IMR-90 (cell line): ENCODE measurements at regions not wholly inside any gene's neighbourhood (a gene's known extent, or its start where the extent isn't known, plus 50 kb on each side); places are given as distances from the start of the nearest gene placed in this dataset.

ENCODE experiments used
- ATAC-seq: fragments of 200-7000 bp; cut with Tn5 transposase; 2 replicates; pipeline ENCODE4 v1.9.1; 2020; ENCODE audit warnings: low read depth, mild to moderate bottlenecking, moderate library complexity
- BruUV-seq: library from RNA; stranded (reverse); fragments of 400-500 nt; replicated peaks from 2 replicates; lab custom pipeline; 2021; lab: Mats Ljungman, UMichigan
- CTCF ChIA-PET: fragments of 300-600 bp; formaldehyde crosslinking; extraction: SDS; loops from one replicate; lab custom pipeline; 2021; ENCODE audit warnings: antibody characterized with exemption; lab: Yijun Ruan, JAX
- POLR2A ChIA-PET: fragments of 300-600 bp; sonication (Branson Sonifier 250); formaldehyde crosslinking; loops from one replicate; lab custom pipeline; 2022; ENCODE audit warnings: antibody characterized with exemption; ENCODE audit not compliant: unreplicated experiment; lab: Charles Lee
- DNase-seq: peaks from one replicate; pipeline ENCODE4 v3.0.0; 2013
- H2AFZ ChIP-seq: replicated peaks from 2 replicates; pipeline ENCODE3; 2013; ENCODE audit warnings: low read length, mild to moderate bottlenecking; ENCODE audit not compliant: poor library complexity
- H2AK5ac ChIP-seq: 2 replicates; pipeline ENCODE4 v1.6.1; 2013; ENCODE audit warnings: low read depth, low read length, inconsistent platforms
- H2AK9ac ChIP-seq: replicated peaks from 2 replicates; pipeline ENCODE3; 2013; ENCODE audit warnings: mild to moderate bottlenecking, low read depth, low read length, moderate library complexity; ENCODE audit not compliant: poor library complexity
- H2BK120ac ChIP-seq: 2 replicates; pipeline ENCODE4 v1.6.1; 2013; ENCODE audit warnings: low read depth, low read length, inconsistent platforms
- H2BK15ac ChIP-seq: 3 replicates; pipeline ENCODE4 v1.6.1; 2013; ENCODE audit warnings: low read depth, low read length, inconsistent platforms
- H2BK20ac ChIP-seq: 2 replicates; pipeline ENCODE4 v1.6.1; 2013; ENCODE audit warnings: low read depth, mild to moderate bottlenecking, inconsistent platforms, low read length, moderate library complexity
- H2BK5ac ChIP-seq: 2 replicates; pipeline ENCODE4 v1.6.1; 2013; ENCODE audit warnings: mild to moderate bottlenecking, low read depth, low read length, inconsistent platforms; ENCODE audit not compliant: poor library complexity, severe bottlenecking
- H3K14ac ChIP-seq: replicated peaks from 2 replicates; pipeline ENCODE4 v1.6.1; 2013; ENCODE audit warnings: low read depth, low read length, inconsistent platforms
- H3K18ac ChIP-seq: 2 replicates; pipeline ENCODE4 v1.6.1; 2013; ENCODE audit warnings: low read depth, low read length, control low read depth
- H3K23ac ChIP-seq: 2 replicates; pipeline ENCODE4 v1.6.1; 2013; ENCODE audit warnings: low read depth, low read length, inconsistent platforms
- H3K27ac ChIP-seq: 2 replicates; pipeline ENCODE4 v1.5.1; 2013; ENCODE audit warnings: mild to moderate bottlenecking, control low read depth, low read length; ENCODE audit not compliant: insufficient read depth
- H3K27me3 ChIP-seq: 2 replicates; pipeline ENCODE4 v1.6.1; 2013; ENCODE audit warnings: low read length; ENCODE audit not compliant: control insufficient read depth, insufficient read depth
- H3K36me3 ChIP-seq: 2 replicates; pipeline ENCODE4 v1.6.1; 2013; ENCODE audit warnings: low read length, mixed read lengths; ENCODE audit not compliant: control insufficient read depth, insufficient read depth
- H3K4ac ChIP-seq: 2 replicates; pipeline ENCODE4 v1.6.1; 2013; ENCODE audit warnings: low read depth, low read length, inconsistent platforms
- H3K4me1 ChIP-seq: 2 replicates; pipeline ENCODE4 v1.6.1; 2013; ENCODE audit warnings: low read length, mixed read lengths; ENCODE audit not compliant: control insufficient read depth, insufficient read depth
- H3K4me2 ChIP-seq: 2 replicates; pipeline ENCODE4 v1.6.1; 2013; ENCODE audit warnings: low read depth, mild to moderate bottlenecking, control low read depth, low read length, moderate library complexity
- H3K4me3 ChIP-seq: 2 replicates; pipeline ENCODE4 v1.5.1; 2013; ENCODE audit warnings: low read depth, mild to moderate bottlenecking, control low read depth, low read length, moderate library complexity; ENCODE audit not compliant: insufficient read depth
- H3K56ac ChIP-seq: 2 replicates; pipeline ENCODE4 v1.6.1; 2013; ENCODE audit warnings: low read length, inconsistent platforms; ENCODE audit not compliant: insufficient read depth; ENCODE audit errors: extremely low read depth
- H3K79me1 ChIP-seq, 2 experiments: 2 replicates each; pipeline ENCODE4 v1.6.1; 2013; ENCODE audit warnings: low read length in 2 of 2, inconsistent platforms in 1 of 2, low read depth in 1 of 2
- H3K9ac ChIP-seq: 2 replicates; pipeline ENCODE4 v1.6.1; 2013; ENCODE audit warnings: low read depth, low read length, control low read depth
- H3K9me1 ChIP-seq: 2 replicates; pipeline ENCODE4 v1.6.1; 2013; ENCODE audit warnings: low read length, inconsistent platforms; ENCODE audit not compliant: insufficient read depth
- H3K9me3 ChIP-seq: 2 replicates; pipeline ENCODE4 v1.6.1; 2013; ENCODE audit warnings: low read length; ENCODE audit not compliant: control insufficient read depth, insufficient read depth
- H4K20me1 ChIP-seq: 2 replicates; pipeline ENCODE4 v1.6.1; 2013; ENCODE audit warnings: low read length, inconsistent platforms; ENCODE audit not compliant: insufficient read depth
- H4K5ac ChIP-seq: 2 replicates; pipeline ENCODE4 v1.6.1; 2013; ENCODE audit warnings: mild to moderate bottlenecking, low read depth, low read length, control low read depth
- H4K8ac ChIP-seq, 2 experiments: 2 replicates each; pipeline ENCODE4 v1.6.1; 2013; ENCODE audit warnings: low read depth in 2 of 2, low read length in 2 of 2, control low read depth in 1 of 2, inconsistent platforms in 1 of 2
- H4K91ac ChIP-seq: 2 replicates; pipeline ENCODE4 v1.6.1; 2013; ENCODE audit warnings: low read depth, low read length, inconsistent platforms; ENCODE audit not compliant: insufficient read depth
- BHLHE40 ChIP-seq: fragments of 150-350 bp; IDR thresholded peaks from 2 replicates; pipeline ENCODE4 v1.6.1; 2016; ENCODE audit warnings: mild to moderate bottlenecking, low read depth, low read length
- CEBPB ChIP-seq: IDR thresholded peaks from 2 replicates; pipeline ENCODE4 v1.6.1; 2012; ENCODE audit warnings: low read depth, low read length, improper control_type of control experiment
- CHD1 ChIP-seq: IDR thresholded peaks from 2 replicates; pipeline ENCODE4 v1.6.1; 2012; ENCODE audit warnings: low read depth, low read length, improper control_type of control experiment
- FOS ChIP-seq: fragments of 150-350 bp; IDR thresholded peaks from 2 replicates; pipeline ENCODE4 v1.6.1; 2016; ENCODE audit warnings: low read depth, low read length
- MAFK ChIP-seq: IDR thresholded peaks from 2 replicates; pipeline ENCODE4 v1.6.1; 2012; ENCODE audit warnings: low read depth, low read length, improper control_type of control experiment
- NFE2L2 ChIP-seq: fragments of 150-350 bp; IDR thresholded peaks from 2 replicates; pipeline ENCODE4 v1.6.1; 2016; ENCODE audit warnings: low read depth, mild to moderate bottlenecking, low read length
- POLR2A ChIP-seq: IDR thresholded peaks from 2 replicates; pipeline ENCODE4 v1.6.1; 2012; ENCODE audit warnings: mild to moderate bottlenecking, low read depth, low read length
- RAD21 ChIP-seq: IDR thresholded peaks from 2 replicates; pipeline ENCODE4 v1.6.1; 2012; ENCODE audit warnings: low read length, improper control_type of control experiment
- RCOR1 ChIP-seq: IDR thresholded peaks from 2 replicates; pipeline ENCODE4 v1.6.1; 2012; ENCODE audit warnings: mild to moderate bottlenecking, low read length, improper control_type of control experiment; ENCODE audit not compliant: insufficient replicate concordance
- SMC3 ChIP-seq: fragments of 150-350 bp; IDR thresholded peaks from 2 replicates; pipeline ENCODE4 v1.6.1; 2016; ENCODE audit warnings: low read depth, mild to moderate bottlenecking, antibody characterized with exemption, low read length, moderate library complexity
- WGBS, 2 experiments: methylation state at CpG; one replicate each; pipeline versions ENCODE4 v1.1.5 to v1.1.7; 2013; ENCODE audit warnings: missing lambda C conversion rate in 2 of 2; ENCODE audit not compliant: insufficient read length in 1 of 2; ENCODE audit errors: extremely low coverage in 2 of 2; 5-methylcytosine and 5-hydroxymethylcytosine counted together
- dilution Hi-C: fragments of 300-500 bp; cut with HindIII; formaldehyde crosslinking; loops from one replicate; pipeline ENCODE4 v1.14.3; 2018; ENCODE audit warnings: low sequenced_read_pairs; ENCODE audit not compliant: unreplicated experiment
- in situ Hi-C: fragments of 300-500 bp; cut with MboI; formaldehyde crosslinking; loops from 3 replicates; pipeline ENCODE4 v1.14.3; 2019; ENCODE audit warnings: low sequenced_read_pairs, inconsistent platforms, mixed read lengths
- intact Hi-C: fragments of 100-400 bp; cut with micrococcal nuclease; formaldehyde crosslinking; loops from 2 replicates; pipeline ENCODE4 v1.10.0; 2022

GRCh38 chr5:52497133-52497693 is 290.5 kb upstream of the ITGA1 start:
- Histone ChIP-seq H2AFZ (no peak overlapping the region), H3K4me1 (no peaks in the 10 kb centered on the region), H3K9me1 (no peaks in the 10 kb centered on the region), H2BK5ac (no peak overlapping the region), H3K9ac (no peak overlapping the region), H3K4me2 (no peak overlapping the region), H2AK5ac (no peak overlapping the region), H2BK20ac (no peak overlapping the region), H3K9me3 (no peaks in the 10 kb centered on the region), H3K27me3 (no peaks in the 10 kb centered on the region), H3K56ac (no peak overlapping the region), H3K79me1 (no peaks in the 10 kb centered on the region), H3K23ac (no peak overlapping the region), H2BK15ac (no peak overlapping the region), H3K18ac (no peak overlapping the region), H2AK9ac (no peak overlapping the region), H2BK120ac (no peak overlapping the region), H3K36me3 (no peaks in the 10 kb centered on the region), H3K27ac (no peak overlapping the region), H3K4ac (no peak overlapping the region), H4K5ac (no peak overlapping the region), H3K4me3 (no peak overlapping the region), H4K20me1 (no peaks in the 10 kb centered on the region), H3K14ac (no peak overlapping the region), H4K91ac (no peak overlapping the region), H4K8ac (no peak overlapping the region)
- dilution Hi-C loops (no loop called here), in situ Hi-C loops (no loop called here), intact Hi-C loops (no loop called here)
- no peak for DNase-seq
- 67% methylated on average over 1 of the region's 4 CpGs; no CpG with 5 or more reads in 1 of the 2 experiments for WGBS, 2 experiments
- ChIA-PET POLR2A (no interaction called here), CTCF (no interaction called here)
- ATAC-seq, result no peak
- TF ChIP-seq RAD21, result no peak
- no peak for TF ChIP-seq BHLHE40
- no peak for TF ChIP-seq MAFK
- TF ChIP-seq FOS, result no peak
- TF ChIP-seq CHD1, result no peak
- no peak for TF ChIP-seq NFE2L2
- TF ChIP-seq RCOR1, result no peak
- TF ChIP-seq SMC3, result no peak
- TF ChIP-seq CEBPB, result no peak
- no peak for TF ChIP-seq POLR2A
- BruUV-seq, result no TSS peak
